C4-2B (cell line): ENCODE measurements at regions not wholly inside any gene's neighbourhood (a gene's known extent, or its start where the extent isn't known, plus 50 kb on each side); places are given as distances from the start of the nearest gene placed in this dataset.

Source experiments
- ZFX ChIP-seq: fragments of 450-650 bp; IDR thresholded peaks from 2 replicates; pipeline ENCODE4 v1.6.1; 2017
- TF ChIP-seq, protein P1 (sequence below): fragments of 450-650 bp; conservative IDR thresholded peaks from 2 replicates; pipeline ENCODE4 v1.5.1; 2017; ENCODE audit warnings: mild to moderate bottlenecking

DNA sequence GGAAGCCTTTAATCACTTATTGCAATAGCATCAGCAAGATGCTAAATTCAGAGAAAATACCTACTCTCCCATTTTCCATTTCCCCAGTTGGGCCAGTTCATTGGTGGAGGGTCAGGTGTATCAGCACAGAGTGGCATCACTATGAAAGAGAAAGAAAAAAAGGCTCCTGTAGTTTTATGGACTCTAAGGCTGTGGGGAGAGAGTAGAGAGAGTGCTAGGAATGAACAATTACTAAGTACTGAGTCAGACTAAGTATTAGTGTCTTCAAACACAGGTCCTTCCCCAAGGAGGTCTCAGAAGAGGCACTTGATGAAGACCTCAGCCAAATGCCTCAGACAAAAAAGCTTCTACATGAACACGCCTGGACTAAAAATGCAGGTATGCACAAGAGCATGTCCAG is 1061.9 kb downstream of the FSTL5 start:
- TF ChIP-seq, protein P1, sequence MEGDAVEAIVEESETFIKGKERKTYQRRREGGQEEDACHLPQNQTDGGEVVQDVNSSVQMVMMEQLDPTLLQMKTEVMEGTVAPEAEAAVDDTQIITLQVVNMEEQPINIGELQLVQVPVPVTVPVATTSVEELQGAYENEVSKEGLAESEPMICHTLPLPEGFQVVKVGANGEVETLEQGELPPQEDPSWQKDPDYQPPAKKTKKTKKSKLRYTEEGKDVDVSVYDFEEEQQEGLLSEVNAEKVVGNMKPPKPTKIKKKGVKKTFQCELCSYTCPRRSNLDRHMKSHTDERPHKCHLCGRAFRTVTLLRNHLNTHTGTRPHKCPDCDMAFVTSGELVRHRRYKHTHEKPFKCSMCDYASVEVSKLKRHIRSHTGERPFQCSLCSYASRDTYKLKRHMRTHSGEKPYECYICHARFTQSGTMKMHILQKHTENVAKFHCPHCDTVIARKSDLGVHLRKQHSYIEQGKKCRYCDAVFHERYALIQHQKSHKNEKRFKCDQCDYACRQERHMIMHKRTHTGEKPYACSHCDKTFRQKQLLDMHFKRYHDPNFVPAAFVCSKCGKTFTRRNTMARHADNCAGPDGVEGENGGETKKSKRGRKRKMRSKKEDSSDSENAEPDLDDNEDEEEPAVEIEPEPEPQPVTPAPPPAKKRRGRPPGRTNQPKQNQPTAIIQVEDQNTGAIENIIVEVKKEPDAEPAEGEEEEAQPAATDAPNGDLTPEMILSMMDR, result no peak
- TF ChIP-seq ZFX, result no peak
